Osteocyte (in vitro differentiated cells): ENCODE measurements at regions not wholly inside any gene's neighbourhood (a gene's known extent, or its start where the extent isn't known, plus 50 kb on each side); places are given as distances from the start of the nearest gene placed in this dataset.

Experiments
- DNase-seq: peaks from one replicate; pipeline ENCODE4 v3.0.0; 2021; ENCODE audit warnings: mixed read lengths; ENCODE audit not compliant: unreplicated experiment; ENCODE audit errors: extremely low spot score
- H3K27ac Mint-ChIP-seq: one replicate; pipeline ENCODE4 v1.8.0; 2021; ENCODE audit warnings: mild to moderate bottlenecking, mixed read lengths; ENCODE audit not compliant: unreplicated experiment
- H3K27me3 Mint-ChIP-seq: one replicate; pipeline ENCODE4 v1.8.0; 2021; ENCODE audit warnings: mixed read lengths; ENCODE audit not compliant: unreplicated experiment
- H3K36me3 Mint-ChIP-seq: one replicate; pipeline ENCODE4 v1.8.0; 2021; ENCODE audit warnings: mixed read lengths; ENCODE audit not compliant: unreplicated experiment
- H3K4me1 Mint-ChIP-seq: one replicate; pipeline ENCODE4 v1.8.0; 2021; ENCODE audit warnings: mixed read lengths; ENCODE audit not compliant: unreplicated experiment
- H3K4me3 Mint-ChIP-seq: one replicate; pipeline ENCODE4 v1.8.0; 2021; ENCODE audit warnings: mild to moderate bottlenecking, moderate library complexity, mixed read lengths; ENCODE audit not compliant: unreplicated experiment
- H3K9me3 Mint-ChIP-seq: one replicate; pipeline ENCODE4 v1.8.0; 2021; ENCODE audit warnings: mixed read lengths; ENCODE audit not compliant: unreplicated experiment
- TF ChIP-seq, protein P1 (sequence below): fragments of 200-600 bp; sonication (generic); IDR thresholded peaks from 2 replicates; pipeline ENCODE4 v1.5.0; 2021; ENCODE audit warnings: antibody characterized with exemption, mild to moderate bottlenecking, moderate library complexity

- no peak for DNase-seq
- TF ChIP-seq, protein P1, sequence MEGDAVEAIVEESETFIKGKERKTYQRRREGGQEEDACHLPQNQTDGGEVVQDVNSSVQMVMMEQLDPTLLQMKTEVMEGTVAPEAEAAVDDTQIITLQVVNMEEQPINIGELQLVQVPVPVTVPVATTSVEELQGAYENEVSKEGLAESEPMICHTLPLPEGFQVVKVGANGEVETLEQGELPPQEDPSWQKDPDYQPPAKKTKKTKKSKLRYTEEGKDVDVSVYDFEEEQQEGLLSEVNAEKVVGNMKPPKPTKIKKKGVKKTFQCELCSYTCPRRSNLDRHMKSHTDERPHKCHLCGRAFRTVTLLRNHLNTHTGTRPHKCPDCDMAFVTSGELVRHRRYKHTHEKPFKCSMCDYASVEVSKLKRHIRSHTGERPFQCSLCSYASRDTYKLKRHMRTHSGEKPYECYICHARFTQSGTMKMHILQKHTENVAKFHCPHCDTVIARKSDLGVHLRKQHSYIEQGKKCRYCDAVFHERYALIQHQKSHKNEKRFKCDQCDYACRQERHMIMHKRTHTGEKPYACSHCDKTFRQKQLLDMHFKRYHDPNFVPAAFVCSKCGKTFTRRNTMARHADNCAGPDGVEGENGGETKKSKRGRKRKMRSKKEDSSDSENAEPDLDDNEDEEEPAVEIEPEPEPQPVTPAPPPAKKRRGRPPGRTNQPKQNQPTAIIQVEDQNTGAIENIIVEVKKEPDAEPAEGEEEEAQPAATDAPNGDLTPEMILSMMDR: no peak
- no peak overlapping the region for H3K27ac Mint-ChIP-seq
These were observed 279.7 kb upstream of the MSX2 start for GRCh38 chr5:174444479-174445188.

DNA sequence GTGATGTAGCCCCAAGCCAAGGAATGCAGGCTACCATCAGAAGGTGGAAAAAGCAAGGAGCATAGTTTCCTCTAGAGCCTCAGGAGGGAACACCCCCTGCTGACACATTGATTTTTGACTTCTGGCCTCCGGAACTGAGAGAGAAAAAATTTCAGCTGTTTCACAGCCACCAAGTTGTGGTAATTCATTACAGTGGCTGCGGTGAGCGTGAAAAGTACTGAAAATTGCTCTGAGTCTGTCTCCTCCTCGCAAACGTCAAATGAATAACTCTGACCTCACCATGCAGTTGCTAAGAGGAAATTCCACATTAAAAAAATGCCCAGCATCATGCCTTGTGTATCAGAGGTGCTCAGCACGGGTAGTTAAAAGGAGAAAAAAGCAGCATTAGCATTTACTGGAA is 277.9 kb upstream of the MSX2 start:
- no peaks in the 10 kb centered on the region for H3K4me1 Mint-ChIP-seq
- H3K27ac Mint-ChIP-seq: no peak overlapping the region
- peaks cover 2% of the 10 kb centered on the region for H3K36me3 Mint-ChIP-seq
- peaks cover 32% of the 10 kb centered on the region for H3K27me3 Mint-ChIP-seq
- H3K4me3 Mint-ChIP-seq: no peak overlapping the region
- peaks cover 5% of the 10 kb centered on the region for H3K9me3 Mint-ChIP-seq
- TF ChIP-seq, protein P1: no peak
- no peak for DNase-seq

More at GRCh38 chr5:174444479-174445188, 279.7 kb upstream of the MSX2 start:
- Mint-ChIP-seq H3K36me3 (no peaks in the 10 kb centered on the region), H3K27me3 (peaks cover 43% of the 10 kb centered on the region), H3K4me1 (no peaks in the 10 kb centered on the region), H3K4me3 (no peak overlapping the region), H3K9me3 (peaks cover 5% of the 10 kb centered on the region)

DNA sequence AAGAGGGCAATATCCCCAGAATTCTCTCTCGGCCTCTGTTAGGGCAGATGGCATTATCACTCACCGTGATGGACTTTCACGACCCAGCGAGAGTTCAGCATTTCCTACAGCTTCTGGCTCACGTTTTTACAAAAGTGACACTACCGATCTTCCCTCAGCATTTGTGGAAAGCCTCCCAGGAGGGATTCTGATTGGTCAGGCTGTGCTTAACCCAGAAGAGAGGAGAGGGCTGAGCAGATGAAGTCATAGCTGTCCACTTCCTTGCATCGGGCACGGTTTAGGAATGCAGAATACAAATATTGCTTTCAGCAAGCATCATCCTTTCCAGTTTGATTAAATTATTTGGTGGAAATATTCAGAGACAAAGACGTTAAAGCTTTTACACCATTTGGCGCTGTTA is 277.4 kb upstream of the MSX2 start:
- no peak for DNase-seq
- Mint-ChIP-seq H3K36me3 (peaks cover 2% of the 10 kb centered on the region), H3K27ac (no peak overlapping the region), H3K4me3 (no peak overlapping the region), H3K9me3 (peaks cover 5% of the 10 kb centered on the region), H3K4me1 (no peaks in the 10 kb centered on the region), H3K27me3 (peaks cover 31% of the 10 kb centered on the region)
- TF ChIP-seq, protein P1: no peak

- DNase-seq: no peak
- no peak overlapping the region for H3K4me3 Mint-ChIP-seq
- TF ChIP-seq, protein P1: no peak
These were observed 276.3 kb upstream of the MSX2 start for GRCh38 chr5:174448041-174448440.

DNA sequence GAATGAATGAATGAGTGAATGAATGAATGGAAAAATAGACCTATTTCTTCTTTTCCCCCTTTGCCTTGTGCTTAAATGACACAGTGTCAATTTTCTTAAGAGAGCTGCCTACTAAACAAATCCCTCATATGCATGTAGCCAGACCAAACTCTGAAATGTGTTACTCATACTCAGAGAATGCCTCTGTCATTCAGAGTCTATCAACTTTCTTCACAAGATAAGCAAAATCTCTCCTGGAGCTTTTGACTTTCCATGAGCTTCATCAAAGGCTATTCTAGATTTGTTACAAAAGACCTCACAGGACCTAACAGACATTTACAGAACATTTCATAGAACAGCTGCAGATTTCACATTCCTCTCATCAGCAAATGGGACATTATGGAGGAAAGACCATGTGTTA is 275.7 kb upstream of the MSX2 start:
- Mint-ChIP-seq H3K4me1 (no peaks in the 10 kb centered on the region), H3K27me3 (peaks cover 30% of the 10 kb centered on the region), H3K27ac (no peak overlapping the region), H3K9me3 (peaks cover 5% of the 10 kb centered on the region), H3K36me3 (peaks cover 2% of the 10 kb centered on the region), H3K4me3 (no peak overlapping the region)
- TF ChIP-seq, protein P1: no peak
- DNase-seq: no peak

More at GRCh38 chr5:174448041-174448440, 276.3 kb upstream of the MSX2 start:
- H3K27me3 Mint-ChIP-seq: peaks cover 29% of the 10 kb centered on the region
- no peaks in the 10 kb centered on the region for H3K4me1 Mint-ChIP-seq
- peaks cover 5% of the 10 kb centered on the region for H3K9me3 Mint-ChIP-seq
- peaks cover 2% of the 10 kb centered on the region for H3K36me3 Mint-ChIP-seq
- no peak overlapping the region for H3K27ac Mint-ChIP-seq
